ENCODE measurements at regions not wholly inside any gene's neighbourhood (a gene's known extent, or its start where the extent isn't known, plus 50 kb on each side); places are given as distances from the start of the nearest gene placed in this dataset.
A peak's percentile ranks its signal among the peaks of the same experiment; 100 is the strongest.

DNA sequence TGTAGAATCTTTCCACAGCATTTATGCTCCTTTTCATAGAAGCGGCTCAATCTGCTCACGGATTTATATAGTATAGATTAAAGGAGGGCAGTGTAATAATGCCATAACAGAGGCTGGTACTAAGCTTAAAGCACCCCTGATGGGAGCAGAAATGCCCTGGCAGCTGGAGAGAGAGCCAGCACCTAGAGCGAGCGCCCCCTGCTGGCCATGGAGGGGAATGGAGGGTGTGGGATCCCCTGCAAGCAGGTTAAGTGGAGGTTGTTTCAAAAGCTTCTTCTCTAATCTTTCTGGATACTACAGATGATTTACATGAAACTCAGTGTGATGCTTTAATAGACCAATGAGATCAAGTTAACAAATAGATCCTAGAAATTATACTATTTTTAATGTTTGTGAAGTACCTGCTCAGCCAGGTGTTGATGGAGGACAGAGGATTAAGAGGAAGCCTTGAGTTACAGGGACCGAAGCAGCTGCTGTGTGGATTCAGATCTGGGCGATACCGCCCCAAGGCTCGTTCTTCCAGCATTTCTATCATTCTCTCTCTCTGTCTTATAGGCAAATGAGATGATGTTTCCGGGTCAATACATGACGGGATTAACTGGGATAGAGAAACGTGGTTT, 1519.3 kb upstream of the TMEM132C start:
- Mint-ChIP-seq H3K36me3 (no peaks in the 10 kb centered on the region), H3K27me3 (ENCODE audit: low read depth) (peaks cover 1% of the 10 kb centered on the region), H3K9me3 (no peaks in the 10 kb centered on the region), H3K4me3 (no peak overlapping the region), H3K4me1 (no peaks in the 10 kb centered on the region), H3K27ac (no peak overlapping the region)
- DNase-seq (ENCODE audit: low spot score in 2 of 2, unreplicated experiment in 2 of 2): peak; percentile 28 to 71
- TF ChIP-seq, protein P1, sequence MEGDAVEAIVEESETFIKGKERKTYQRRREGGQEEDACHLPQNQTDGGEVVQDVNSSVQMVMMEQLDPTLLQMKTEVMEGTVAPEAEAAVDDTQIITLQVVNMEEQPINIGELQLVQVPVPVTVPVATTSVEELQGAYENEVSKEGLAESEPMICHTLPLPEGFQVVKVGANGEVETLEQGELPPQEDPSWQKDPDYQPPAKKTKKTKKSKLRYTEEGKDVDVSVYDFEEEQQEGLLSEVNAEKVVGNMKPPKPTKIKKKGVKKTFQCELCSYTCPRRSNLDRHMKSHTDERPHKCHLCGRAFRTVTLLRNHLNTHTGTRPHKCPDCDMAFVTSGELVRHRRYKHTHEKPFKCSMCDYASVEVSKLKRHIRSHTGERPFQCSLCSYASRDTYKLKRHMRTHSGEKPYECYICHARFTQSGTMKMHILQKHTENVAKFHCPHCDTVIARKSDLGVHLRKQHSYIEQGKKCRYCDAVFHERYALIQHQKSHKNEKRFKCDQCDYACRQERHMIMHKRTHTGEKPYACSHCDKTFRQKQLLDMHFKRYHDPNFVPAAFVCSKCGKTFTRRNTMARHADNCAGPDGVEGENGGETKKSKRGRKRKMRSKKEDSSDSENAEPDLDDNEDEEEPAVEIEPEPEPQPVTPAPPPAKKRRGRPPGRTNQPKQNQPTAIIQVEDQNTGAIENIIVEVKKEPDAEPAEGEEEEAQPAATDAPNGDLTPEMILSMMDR (IDR thresholded peaks at IDR 0.05; ENCODE audit: unreplicated experiment): peak; percentile 92

GRCh38 chr12:126752021-126752420, 1514.9 kb upstream of the TMEM132C start:
- Mint-ChIP-seq H3K4me1 (no peaks in the 10 kb centered on the region), H3K27me3 (ENCODE audit: low read depth) (peaks cover 1% of the 10 kb centered on the region), H3K27ac (no peak overlapping the region), H3K4me3 (no peak overlapping the region), H3K36me3 (no peaks in the 10 kb centered on the region), H3K9me3 (no peaks in the 10 kb centered on the region)
- TF ChIP-seq, protein P1 (IDR thresholded peaks at IDR 0.05; ENCODE audit: unreplicated experiment): no peak
- DNase-seq (ENCODE audit: low spot score in 2 of 2, unreplicated experiment in 2 of 2): no peak

DNA sequence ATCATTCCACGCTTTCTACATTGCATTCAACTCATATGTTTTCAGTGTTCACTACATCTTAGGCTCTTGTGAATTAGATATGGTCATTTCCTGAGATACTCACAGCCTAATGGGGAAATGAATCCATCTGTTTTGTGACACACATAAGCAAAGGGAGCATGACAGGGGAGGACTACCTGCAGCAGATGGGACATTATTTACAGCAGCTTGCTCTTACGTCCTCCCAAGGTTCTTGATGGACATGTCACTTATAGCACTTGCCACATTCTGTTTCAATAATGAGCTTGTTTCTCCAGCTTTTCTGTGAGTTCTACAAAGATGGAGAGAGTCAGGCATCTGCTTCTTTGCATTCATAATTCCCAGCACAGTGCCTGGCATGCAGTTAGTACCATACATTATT, 1509.6 kb upstream of the TMEM132C start:
- H3K4me3 Mint-ChIP-seq: no peak overlapping the region
- peaks cover 18% of the 10 kb centered on the region for H3K9me3 Mint-ChIP-seq
- TF ChIP-seq, protein P1 (IDR thresholded peaks at IDR 0.05; ENCODE audit: unreplicated experiment): no peak
- no peaks in the 10 kb centered on the region for H3K4me1 Mint-ChIP-seq
- H3K36me3 Mint-ChIP-seq: no peaks in the 10 kb centered on the region
- DNase-seq (ENCODE audit: low spot score in 2 of 2, unreplicated experiment in 2 of 2): no peak
- H3K27me3 Mint-ChIP-seq (ENCODE audit: low read depth): no peaks in the 10 kb centered on the region
- no peak overlapping the region for H3K27ac Mint-ChIP-seq

DNA sequence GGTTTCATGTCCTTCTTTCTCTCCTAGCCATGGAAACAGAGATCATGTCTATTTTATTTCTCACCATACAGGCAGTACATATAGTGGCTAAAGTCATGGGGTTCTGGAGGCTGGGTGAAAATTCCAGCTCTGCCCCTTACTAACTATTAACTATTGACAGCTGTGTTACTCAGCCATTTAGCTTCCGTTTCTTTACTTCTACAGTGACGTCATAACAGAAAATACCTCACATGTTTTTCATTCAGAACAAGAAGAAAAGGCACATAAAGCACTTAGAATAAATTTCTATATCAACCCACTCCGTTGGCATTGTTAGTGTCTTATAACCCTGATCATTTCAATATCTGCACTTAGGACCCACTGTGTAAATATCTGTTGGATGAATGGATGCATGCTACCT, 1506.9 kb upstream of the TMEM132C start:
- no peaks in the 10 kb centered on the region for H3K27me3 Mint-ChIP-seq (ENCODE audit: low read depth)
- H3K36me3 Mint-ChIP-seq: no peaks in the 10 kb centered on the region
- H3K27ac Mint-ChIP-seq: no peak overlapping the region
- no peak for DNase-seq (ENCODE audit: low spot score in 2 of 2, unreplicated experiment in 2 of 2)
- TF ChIP-seq, protein P1 (IDR thresholded peaks at IDR 0.05; ENCODE audit: unreplicated experiment): no peak
- H3K9me3 Mint-ChIP-seq: peaks cover 40% of the 10 kb centered on the region
- H3K4me3 Mint-ChIP-seq: no peak overlapping the region
- no peaks in the 10 kb centered on the region for H3K4me1 Mint-ChIP-seq

DNA sequence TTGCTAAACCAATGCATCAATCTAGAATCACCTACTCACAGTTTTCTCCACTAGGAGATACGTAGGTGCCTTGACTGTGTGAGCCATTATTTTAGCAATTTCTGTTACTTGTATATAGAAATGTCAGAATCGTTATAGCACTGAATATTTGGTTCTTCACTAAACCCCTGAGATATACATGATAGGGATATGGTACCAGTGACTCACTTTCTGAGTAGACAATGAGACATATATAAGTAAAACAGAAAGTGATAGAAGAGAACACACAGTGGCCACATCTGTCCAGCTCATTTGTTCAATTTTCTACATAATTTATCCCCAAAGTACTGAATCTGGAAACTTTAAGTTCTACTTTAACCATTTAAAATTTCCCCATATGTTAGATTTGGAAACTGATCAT, 1505.5 kb upstream of the TMEM132C start:
- H3K9me3 Mint-ChIP-seq: peaks cover 47% of the 10 kb centered on the region

More for the DNA sequence above, 1505.5 kb upstream of the TMEM132C start:
- TF ChIP-seq, protein P1 (IDR thresholded peaks at IDR 0.05; ENCODE audit: unreplicated experiment): no peak
- no peak overlapping the region for H3K27ac Mint-ChIP-seq
- H3K4me3 Mint-ChIP-seq: no peak overlapping the region
- H3K27me3 Mint-ChIP-seq (ENCODE audit: low read depth): no peaks in the 10 kb centered on the region
- no peaks in the 10 kb centered on the region for H3K36me3 Mint-ChIP-seq
- no peaks in the 10 kb centered on the region for H3K4me1 Mint-ChIP-seq
- no peak for DNase-seq (ENCODE audit: low spot score in 2 of 2, unreplicated experiment in 2 of 2)

Data from mesothelial cell of epicardium (in vitro differentiated cells).